GM12873 (cell line): ENCODE measurements at regions not wholly inside any gene's neighbourhood (a gene's known extent, or its start where the extent isn't known, plus 50 kb on each side); places are given as distances from the start of the nearest gene placed in this dataset.

Experiments used
- TF ChIP-seq, protein P1 (sequence below): IDR thresholded peaks from 2 replicates; pipeline ENCODE4 v1.5.1; 2012; ENCODE audit warnings: low read depth, mild to moderate bottlenecking, moderate library complexity, low read length, control low read depth; ENCODE audit not compliant: insufficient read depth; ENCODE audit errors: missing control alignments

DNA sequence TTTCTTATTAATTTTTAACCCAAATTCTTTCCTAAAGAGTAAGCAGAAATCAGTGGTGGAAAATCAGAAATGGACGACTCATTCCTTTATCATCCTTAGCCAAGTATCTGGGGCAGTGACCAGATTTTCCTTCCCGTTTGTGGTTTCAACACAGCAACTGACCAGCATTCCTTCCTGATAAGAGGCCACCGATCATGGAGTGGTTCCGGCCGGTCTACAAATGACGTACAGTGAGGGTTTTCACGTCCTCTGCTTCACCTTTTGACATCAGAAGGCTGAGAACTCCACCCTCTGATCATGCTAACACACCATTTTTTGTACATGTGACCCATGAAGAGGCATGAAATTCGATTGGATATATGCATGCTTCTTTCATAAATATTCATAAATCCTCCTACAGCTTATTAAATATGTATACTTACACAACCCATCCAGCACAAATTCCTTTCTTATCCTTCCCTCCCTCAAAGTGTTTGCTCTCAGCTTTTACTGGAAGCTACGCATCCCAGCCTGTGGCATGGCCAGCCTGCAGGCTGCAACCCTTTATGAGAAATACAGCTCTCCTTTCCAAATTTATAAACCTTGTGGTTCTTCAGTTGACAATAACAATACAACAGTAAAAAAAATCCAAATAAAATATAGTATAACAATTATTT, 173.0 kb upstream of the CASK start:
- TF ChIP-seq, protein P1, sequence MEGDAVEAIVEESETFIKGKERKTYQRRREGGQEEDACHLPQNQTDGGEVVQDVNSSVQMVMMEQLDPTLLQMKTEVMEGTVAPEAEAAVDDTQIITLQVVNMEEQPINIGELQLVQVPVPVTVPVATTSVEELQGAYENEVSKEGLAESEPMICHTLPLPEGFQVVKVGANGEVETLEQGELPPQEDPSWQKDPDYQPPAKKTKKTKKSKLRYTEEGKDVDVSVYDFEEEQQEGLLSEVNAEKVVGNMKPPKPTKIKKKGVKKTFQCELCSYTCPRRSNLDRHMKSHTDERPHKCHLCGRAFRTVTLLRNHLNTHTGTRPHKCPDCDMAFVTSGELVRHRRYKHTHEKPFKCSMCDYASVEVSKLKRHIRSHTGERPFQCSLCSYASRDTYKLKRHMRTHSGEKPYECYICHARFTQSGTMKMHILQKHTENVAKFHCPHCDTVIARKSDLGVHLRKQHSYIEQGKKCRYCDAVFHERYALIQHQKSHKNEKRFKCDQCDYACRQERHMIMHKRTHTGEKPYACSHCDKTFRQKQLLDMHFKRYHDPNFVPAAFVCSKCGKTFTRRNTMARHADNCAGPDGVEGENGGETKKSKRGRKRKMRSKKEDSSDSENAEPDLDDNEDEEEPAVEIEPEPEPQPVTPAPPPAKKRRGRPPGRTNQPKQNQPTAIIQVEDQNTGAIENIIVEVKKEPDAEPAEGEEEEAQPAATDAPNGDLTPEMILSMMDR, result no peak

DNA sequence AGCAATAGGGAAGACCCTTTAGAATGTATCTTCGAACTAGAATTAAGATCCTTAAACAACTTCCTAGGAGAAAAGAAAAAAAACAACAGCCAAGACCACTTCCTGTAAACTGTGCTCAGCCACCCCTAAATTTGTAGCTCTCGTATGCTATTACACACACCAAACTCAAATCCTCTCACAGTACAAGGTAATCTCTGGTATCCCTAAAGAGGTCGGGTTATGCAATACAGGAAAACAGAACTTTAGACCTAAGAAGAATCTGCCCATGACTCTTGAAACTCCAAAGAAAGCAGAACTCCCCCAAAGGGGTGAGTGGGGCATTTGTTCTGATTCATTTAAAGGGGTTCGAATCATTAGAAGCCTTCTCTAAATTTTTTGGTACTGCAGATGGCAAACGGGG, 170.9 kb upstream of the CASK start:
- TF ChIP-seq, protein P1, result no peak

DNA sequence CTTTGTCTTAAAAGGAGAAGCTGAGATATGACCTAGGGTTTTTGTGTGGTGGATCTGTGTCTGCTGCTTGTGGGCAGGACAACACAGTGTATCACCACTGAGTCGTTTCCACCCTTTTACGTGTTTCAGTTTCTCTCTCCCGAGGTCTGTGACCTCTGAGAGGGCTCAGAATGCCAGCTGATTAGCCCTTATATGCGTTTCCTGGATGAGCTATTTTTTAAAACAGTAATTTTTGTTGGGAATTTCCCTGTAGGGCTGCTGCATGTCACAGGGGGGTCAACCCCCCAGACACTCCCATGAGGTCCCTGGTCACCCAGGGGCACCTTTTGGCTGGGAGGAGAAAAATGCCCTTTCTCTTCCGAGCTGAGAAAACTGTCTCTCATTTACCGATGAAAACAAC, 170.4 kb upstream of the CASK start:
- TF ChIP-seq, protein P1, result no peak

DNA sequence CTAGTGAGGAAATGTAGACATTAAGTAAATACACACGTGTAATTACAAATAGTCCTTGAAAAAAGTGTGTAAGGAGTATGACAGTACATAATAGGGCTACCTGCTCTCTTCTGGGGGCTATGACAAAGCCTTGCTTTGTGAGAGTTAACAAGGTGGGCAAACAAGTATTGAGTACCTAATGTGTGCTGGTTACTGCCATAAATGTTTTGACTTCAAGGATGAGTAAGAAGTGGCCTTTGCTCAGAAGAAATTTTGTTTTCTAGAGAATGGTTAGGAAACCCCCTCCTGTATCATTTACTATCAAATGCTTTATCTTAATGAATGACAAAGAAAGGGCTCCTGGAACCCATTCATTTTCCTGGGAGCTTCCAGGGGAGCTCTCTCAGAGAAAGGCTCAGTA, 167.0 kb upstream of the CASK start:
- TF ChIP-seq, protein P1, result no peak

DNA sequence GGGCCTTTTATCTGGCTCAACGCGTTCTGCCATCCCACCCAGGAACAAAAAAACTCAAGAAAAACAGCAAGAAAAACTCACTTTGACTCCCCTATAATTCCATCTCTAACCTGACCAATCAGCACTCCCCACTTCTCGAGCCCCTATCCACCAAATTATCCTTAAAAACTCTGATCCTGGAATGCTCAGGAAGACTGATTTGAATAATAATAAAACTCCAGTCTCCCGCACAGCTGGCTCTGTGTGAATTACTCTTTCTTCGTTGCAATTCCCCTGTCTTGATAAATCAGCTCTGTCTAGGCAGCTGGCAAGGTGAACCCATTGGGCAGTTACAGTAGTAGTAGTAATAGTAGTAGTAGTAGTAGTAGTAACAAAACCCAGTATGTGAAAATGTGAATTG, 165.7 kb upstream of the CASK start:
- TF ChIP-seq, protein P1, result no peak

DNA sequence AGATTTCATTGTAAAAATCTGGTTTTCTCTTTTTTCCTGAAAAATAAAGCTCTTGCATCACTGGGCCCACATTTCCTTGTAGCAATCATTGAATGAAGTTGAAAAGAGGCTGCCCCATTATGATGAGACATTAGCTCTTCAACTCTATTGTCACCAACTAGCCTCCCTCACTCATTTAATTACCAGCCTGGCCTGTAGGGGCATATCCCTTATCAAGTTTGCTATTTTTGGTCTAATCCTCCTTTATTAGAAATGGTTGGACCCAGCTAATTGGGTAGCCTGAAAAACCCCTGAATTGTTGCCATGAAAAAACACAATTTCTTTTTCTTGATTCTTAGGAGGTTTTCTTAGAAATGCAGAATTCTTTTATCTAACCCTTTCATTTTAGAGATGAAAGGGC, 164.6 kb upstream of the CASK start:
- TF ChIP-seq, protein P1, result peak; percentile 14

DNA sequence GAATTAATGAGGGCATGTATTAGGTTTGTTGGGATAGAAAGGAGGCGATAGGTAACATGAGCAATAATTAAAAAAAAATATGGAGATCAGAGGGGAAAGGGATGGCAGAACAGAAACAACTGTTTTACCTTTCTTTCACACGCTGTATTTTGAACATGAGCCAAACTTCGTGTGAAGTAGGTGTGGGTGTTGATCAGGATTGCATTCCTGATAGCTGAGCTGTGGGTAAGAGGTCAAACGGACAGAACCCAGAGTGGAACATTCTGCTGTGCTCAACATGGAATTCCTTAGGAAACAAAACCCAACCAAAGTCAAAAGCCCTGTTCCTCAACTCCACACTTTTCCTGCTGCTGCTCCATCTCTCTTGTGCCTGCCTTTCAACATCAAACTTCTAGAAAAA, 162.5 kb upstream of the CASK start:
- TF ChIP-seq, protein P1, result no peak

DNA sequence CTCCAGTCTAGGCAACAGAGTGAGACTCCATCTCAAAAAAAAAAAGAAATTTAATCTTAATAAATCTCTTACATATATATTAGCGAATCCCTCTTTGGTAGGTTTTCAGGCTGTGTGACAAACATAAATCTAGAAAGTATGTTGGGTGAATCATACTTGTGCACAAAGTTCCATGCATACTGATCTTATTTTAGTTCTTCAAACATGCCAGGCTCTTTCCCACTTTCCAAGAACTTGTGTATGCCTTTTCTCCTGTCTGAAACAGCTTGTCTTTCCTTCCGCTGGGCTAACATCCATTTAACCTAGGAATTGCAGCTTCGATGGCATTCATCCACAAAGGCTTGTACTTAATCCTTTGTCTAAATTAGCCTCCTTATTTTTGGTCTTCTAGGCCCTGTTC, 156.6 kb upstream of the CASK start:
- TF ChIP-seq, protein P1, result no peak
